GM23338 (cell line): ENCODE measurements at regions not wholly inside any gene's neighbourhood (a gene's known extent, or its start where the extent isn't known, plus 50 kb on each side); places are given as distances from the start of the nearest gene placed in this dataset.

Source experiments
- CTCF ChIP-seq, 2 experiments: fragments of 200-600 bp in 1 of 2; sonication (generic) in 1 of 2; conservative IDR thresholded peaks; 2 replicates each; pipeline versions ENCODE4 v1.5.1 to v1.6.1; 2016 to 2017; ENCODE audit warnings: antibody characterized with exemption in 2 of 2, low read depth in 2 of 2, mild to moderate bottlenecking in 2 of 2, moderate library complexity in 1 of 2
- EZH2 ChIP-seq: fragments of 200-600 bp; sonication (generic); IDR thresholded peaks from one replicate; pipeline ENCODE4 v1.8.0; 2017; ENCODE audit warnings: antibody characterized with exemption, mild to moderate bottlenecking, low read depth; ENCODE audit not compliant: unreplicated experiment
- POLR2AphosphoS5 ChIP-seq: IDR thresholded peaks from 2 replicates; pipeline ENCODE4 v1.6.1; 2016; ENCODE audit warnings: antibody characterized with exemption, low read depth

DNA sequence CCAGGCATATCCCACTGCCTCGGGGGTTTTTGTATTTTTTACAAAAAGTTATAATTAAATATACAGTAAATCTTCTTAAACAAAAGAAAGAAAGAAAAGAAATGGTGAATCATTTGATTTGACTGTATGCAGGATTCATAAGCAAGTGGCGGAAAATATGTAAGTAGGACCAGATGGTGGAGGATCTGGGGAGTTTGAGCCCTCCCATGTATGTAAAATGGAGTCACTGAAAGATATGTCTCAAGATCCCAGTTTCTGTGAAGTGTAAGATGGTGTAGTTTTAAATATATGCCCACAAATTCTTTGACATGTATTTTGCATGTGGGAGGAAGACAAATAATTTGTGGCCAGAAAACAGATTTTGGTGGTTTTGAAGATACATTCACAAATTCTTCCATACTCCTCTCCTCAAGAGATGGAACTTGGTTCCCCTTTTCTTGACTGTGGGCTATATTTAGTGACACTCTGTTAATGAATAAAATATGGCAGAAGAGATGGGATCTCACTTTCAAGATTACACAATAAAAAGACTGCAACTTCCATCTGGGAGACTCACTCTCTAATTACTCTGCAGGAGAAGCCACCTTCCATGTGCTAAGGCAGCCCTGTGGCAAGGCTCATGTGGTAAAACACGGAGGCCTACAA is 133.6 kb upstream of the S100G start:
- TF ChIP-seq CTCF (conservative IDR thresholded peaks at IDR 0.05; ENCODE audit: low read depth in 2 of 2) (no peak), POLR2AphosphoS5 (no peak), EZH2 (no peak)
